D341Med (cell line): ENCODE measurements at regions not wholly inside any gene's neighbourhood (a gene's known extent, or its start where the extent isn't known, plus 50 kb on each side); places are given as distances from the start of the nearest gene placed in this dataset.
"Not testable (repeated sequence)": the region's sequence is repeated elsewhere in the genome, so short reads cannot be mapped to it uniquely, and the experiment has no call there.

Source experiments
- DNase-seq: peaks from one replicate; pipeline ENCODE4 v3.0.0; 2012; ENCODE audit warnings: low spot score

DNA sequence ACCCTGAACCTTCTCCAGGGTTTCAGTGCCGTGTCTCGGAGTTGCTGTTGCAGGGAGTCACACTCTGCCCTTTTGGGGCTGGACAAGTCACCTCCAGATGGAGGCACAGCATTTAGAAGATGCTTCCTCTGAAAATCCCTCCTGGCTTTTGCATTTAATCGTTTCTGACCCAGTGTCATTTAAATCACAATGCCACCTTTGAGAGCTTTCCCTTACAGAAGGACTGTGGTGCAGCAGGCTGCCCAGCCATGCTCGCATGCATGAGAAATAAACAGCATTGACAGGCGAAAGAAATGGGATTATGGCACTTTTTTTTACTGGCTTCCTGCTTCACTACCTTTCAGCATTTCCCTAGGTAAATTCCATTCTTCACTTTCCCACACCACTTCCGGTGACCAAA is 113.4 kb upstream of the DYRK2 start:
- no peak for DNase-seq

DNA sequence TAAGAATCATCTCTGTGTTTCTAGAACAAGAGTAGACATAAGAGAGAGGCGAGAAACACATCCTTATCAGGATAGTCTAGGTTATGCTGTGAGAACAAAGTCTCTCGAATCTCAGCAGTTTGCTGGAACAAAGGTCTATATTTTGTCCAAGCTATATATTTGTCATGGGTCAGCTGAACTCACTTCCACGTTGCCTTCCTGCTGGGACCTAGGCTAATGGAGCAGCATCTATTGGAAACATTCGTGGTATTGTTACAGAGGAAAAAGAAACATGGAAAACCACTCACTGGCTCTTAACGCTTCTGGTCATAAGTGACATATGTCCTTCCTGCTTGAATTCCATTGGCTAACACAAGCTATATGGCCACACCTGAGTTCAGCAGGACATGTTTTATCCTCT is 112.6 kb upstream of the DYRK2 start:
- DNase-seq, result no peak

- DNase-seq, result no peak
Observed at GRCh38 chr12:67539329-67539728, 109.2 kb upstream of the DYRK2 start.

DNA sequence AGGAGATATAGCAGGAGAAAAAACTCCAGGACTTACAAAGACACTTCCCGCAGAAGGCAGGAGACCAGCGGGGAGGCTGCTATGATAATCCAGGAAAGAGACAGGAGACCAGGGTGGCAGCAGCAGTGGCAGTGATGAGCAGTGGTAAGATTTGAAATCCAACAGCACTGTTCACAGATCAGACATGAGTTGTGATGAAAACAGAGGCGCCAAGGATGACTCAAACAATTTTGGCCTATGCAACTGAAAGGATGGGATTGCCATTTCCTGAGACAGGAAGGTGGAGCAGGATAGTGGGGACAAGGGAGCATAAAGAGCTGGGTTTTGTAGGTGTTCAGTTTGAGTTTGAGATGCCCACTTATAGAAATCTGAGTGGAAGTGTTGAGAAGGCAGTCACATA is 108.6 kb upstream of the DYRK2 start:
- no peak for DNase-seq

DNA sequence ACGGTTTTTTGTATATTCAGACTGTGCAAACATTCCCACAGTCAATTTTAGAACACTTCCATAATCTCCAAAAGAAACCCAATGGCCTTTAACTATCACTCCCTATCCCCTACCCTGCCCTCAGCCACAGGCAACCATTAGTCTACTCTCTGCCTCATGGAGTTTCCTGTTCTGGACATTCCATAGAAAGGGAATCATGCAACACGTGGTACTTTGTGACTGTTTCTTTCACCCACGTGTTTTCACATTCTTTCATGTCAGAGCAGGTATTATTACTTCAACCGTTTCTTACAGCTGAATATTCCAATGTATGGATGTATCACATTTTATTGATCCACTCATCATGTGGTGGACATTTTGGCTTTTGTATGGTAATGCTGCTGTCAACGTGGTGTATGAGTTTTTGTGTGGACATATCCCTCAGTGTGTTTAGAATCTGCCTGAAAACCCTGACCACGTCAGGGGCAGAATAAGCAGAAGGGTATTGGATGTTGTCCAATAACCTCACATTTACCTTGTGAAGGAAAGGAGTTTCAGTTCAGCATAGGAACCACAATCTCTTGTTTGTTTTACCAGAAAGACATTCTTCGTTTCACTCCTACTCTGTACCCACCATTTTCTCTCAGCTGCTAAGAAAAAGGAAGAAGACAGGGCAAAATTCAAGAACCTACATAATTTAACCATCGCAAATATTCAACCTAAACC is 107.5 kb upstream of the DYRK2 start:
- no peak for DNase-seq

GRCh38 chr12:67541625-67541991 is 106.9 kb upstream of the DYRK2 start:
- no peak for DNase-seq

DNA sequence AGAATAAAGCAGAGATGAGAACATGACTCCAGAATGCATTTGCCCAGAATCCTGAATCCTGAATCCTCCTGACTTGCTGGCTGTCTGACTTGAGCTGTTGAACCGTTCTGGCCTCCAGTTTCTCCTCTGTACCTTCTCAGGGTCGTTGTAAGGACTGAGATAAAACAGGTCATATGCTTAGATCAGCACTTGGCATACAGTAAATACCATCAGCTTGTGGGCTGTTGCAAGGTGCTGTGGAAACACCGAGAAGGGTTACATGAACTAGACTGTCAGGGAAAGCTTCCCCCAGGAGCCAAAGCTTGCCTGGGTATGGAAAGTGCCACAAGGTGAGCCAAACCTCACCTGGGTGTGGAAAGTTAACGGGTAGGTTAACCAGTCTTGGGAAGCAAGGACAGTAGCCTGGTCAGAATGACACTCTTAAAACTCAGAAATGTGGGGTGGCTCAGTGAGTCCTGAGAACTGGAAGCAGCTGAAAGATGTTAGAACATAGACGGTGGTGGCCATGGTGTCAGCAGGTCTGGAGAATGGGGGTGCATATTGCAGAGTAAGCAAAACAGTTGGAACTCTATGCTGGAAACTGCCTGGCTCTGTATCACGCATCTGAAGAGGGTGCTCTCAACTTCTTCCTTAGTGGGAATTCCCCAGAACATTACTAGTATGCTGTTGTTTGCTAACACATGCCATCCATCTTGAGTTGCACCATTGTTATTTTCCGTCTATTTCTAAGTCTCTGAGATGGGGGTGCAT is 105.3 kb upstream of the DYRK2 start:
- DNase-seq, result no peak

DNA sequence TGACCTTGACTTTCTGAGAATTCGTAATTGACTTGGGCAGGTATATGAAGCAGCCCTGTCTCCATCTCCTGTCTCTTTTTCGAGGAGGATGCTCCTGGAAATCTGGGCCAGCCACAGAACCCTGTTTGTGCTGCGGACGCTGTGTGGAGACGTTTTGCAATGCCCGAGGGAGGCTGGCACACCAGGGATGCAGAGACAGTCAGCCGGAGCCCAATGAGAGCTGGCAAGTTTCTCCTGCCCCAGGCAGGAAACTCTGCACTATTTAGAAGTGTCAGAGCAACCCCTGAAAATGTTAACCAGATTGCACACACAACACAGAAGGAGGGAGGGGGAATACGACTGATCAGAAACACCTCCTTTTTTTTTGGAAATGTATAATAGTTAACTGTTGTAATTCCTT is 103.2 kb upstream of the DYRK2 start:
- no peak for DNase-seq

DNA sequence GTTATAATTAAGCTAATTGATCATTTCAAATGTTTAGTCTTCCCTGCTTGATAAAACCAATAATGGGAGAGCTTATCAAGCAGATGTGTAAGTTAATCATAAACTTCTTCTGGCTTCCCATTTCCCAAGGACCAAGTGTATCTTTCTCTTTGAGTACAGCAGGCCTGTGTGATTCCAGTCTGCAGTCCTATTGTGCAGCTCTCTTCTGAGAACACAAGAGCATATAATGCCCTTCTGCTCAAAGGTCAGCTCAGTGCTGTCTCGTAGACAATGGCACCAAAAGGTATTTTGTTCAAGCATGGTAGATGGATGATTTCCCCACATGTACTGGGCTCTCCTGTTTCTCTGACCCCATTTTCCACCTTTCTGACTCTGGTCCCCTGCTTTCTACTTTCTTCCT is 101.8 kb upstream of the DYRK2 start:
- no peak for DNase-seq

DNA sequence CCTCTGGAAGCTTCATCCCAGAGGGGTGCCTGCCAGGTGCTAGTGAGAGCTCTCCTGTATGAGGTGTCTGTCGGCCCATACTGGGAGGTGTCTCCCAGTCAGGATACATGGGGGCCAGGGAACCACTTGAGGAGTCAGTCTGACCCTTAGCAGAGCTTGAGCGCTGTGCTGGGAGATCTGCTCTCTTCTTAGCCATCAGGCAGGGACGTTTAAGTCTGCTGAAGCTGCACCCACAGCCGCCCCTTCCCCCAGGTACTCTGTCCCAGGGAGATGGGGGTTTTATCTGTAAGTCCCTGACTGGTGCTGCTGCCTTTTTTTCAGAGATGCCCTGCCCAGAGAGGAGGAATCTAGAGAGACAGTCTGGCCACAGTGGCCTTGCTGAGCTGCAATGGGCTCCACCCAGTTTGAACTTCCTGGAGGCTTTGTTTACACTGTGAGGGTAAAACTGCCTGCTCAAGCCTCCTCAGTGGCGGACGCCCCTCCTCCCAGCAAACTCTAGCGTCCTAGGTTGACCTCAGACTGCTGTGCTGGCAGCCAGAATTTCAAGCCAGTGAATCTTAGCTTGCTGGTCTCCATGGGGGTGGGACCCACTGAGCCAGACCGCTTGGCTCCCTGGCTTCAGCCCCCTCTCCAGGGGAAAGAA is 93.3 kb upstream of the DYRK2 start:
- not testable (repeated sequence) for DNase-seq

DNA sequence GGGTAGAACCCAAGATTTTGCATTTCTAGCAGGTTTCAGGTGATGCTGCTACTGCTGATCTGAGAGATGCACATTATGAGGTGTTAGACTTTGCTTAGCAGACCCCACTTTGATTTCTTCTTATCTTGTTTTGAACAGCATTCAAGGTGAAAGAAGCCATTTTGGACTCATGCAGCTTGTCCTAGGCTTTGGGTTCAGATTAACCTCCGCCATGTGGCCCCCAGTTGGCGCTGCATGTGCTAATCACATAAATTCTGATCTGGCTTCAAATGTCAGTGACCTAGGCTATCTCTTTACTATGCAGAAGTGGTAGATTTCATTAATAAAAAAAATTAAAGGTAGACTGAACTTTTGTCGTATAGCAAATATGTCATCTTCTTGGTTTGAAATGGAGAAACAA is 89.8 kb upstream of the DYRK2 start:
- no peak for DNase-seq

DNA sequence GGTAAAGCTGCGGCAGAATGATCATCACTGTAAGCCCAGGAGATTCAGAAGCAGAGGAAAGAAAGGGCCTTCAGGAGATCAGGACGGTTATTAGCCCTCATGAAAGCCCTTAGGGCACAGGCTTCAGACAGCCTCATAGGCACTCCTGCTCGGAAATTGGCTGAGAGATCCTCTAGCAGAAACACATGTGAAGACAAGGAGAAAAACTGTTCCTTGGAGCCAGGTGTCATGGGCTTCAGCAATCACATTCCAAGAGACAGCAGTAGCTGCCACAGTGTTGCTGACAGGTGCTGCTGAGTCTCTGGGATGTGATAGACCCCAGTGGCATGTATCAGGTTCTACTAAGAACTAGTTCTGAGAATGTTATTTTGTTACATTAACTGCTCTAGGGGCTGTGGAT is 88.8 kb upstream of the DYRK2 start:
- DNase-seq, result no peak

- no peak for DNase-seq
Observed at GRCh38 chr12:67562513-67563287, 85.8 kb upstream of the DYRK2 start.

DNA sequence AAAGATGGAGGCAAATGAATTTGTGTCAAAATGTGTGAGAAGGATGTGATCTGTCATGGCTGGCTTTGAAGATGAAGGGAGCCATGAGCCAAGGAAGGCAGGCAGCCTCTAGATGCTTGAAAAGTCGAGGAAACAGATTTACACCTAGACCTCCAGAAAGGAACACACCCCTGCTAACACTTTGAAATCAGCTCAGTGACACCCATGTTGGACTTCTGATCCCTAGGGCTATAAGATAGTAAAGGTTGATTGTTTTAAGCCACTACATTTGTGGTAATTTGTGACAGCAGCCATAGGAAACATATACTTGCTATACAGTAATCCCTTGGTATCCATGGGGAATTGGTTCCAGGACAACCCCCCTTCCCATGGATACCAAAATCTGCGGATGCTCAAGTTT is 80.5 kb upstream of the DYRK2 start:
- no peak for DNase-seq

DNA sequence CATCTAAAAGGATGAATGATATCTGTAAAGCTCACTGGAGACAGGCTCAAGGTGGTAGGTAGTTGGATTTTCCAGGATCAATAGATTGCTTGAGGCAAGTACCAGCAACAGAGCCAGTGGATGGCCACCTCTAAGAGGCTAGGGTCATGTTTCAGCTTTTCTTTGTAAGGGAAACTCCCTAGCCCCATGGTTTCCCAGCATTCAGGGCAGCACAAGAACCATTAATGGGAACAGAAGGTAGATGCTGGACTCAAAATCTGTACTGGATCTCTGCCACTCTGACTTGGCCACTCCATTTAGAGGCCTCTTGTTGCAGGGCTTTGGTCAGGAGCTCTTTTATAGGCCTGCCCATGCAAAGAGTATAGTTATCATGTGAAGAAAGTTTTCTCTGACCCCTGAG is 76.1 kb upstream of the DYRK2 start:
- no peak for DNase-seq

GRCh38 chr12:67573566-67573965 is 75.0 kb upstream of the DYRK2 start:
- no peak for DNase-seq

DNA sequence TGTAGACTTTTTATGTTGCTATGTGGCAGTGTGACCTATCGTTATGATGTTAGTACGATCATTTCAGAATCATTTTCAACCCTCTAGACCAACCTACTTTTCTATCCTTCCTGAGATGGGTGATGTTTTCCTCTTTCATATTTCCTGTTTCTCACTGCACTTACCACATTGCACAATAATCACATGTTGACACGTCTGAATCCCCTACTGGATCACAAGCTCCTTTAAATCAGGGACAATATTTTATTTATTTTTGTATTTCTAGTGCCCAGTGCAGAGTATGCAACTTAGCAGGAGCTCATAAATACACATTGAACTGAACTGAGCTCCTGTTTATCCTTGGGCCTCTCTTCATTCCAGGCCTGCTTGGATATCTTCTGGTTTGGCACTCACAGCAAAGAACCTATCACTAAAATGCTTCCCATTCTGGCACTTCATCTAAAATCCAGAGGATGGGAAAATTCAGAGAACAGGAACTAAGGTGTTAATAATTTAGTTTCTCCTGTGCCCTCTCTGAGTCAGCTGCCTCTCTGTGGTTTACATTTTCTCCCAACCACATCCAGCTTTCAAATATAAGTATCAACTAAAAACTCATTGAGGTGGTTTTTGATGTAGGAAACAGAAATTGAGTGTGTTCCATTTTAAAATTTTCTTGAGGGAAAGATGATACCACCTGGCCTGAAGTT is 69.4 kb upstream of the DYRK2 start:
- DNase-seq, result no peak

DNA sequence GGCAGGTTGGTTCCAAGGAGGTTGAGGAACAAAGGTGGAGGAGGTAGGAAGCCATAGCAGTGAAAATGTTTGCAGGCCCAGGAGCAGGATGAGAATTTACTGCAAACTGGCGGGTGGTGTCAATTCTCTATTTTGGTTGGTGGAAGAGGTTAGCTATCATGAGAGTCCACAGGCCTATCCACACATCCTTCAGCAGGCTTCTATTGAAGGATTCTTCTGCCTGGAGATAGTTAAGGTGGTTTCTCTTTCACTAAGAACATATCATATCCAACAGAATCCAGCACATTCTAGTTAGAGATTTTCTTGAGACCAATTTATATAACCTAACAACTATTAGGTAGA is 68.9 kb upstream of the DYRK2 start:
- DNase-seq, result no peak

- DNase-seq, result no peak
Observed at GRCh38 chr12:67582238-67582834, 66.2 kb upstream of the DYRK2 start.

GRCh38 chr12:67582844-67583243 is 65.7 kb upstream of the DYRK2 start:
- DNase-seq, result no peak

- DNase-seq, result no peak
Observed at GRCh38 chr12:67586951-67587350, 61.6 kb upstream of the DYRK2 start.

- no peak for DNase-seq
Observed at GRCh38 chr12:67589078-67589477, 59.5 kb upstream of the DYRK2 start.
